Heart left ventricle (tissue), 13 donors: ENCODE measurements at regions not wholly inside any gene's neighbourhood (a gene's known extent, or its start where the extent isn't known, plus 50 kb on each side); places are given as distances from the start of the nearest gene placed in this dataset.

ENCODE experiments used
- POLR2A ChIP-seq, 2 donors: fragments of 450-650 bp; IDR thresholded peaks; one replicate each; pipeline ENCODE4 v1.6.1; 2017; ENCODE audit warnings: antibody characterized with exemption in 2 of 2, mild to moderate bottlenecking in 2 of 2, moderate library complexity in 2 of 2
- TF ChIP-seq, protein P1 (sequence below), 12 donors: fragments of 200-600 bp; sonication (generic) in 4 of 12; IDR thresholded peaks; one replicate each; pipeline versions ENCODE4 v1.5.0 to v1.8.0; 2018 to 2022; ENCODE audit warnings: antibody characterized with exemption in 12 of 12, mild to moderate bottlenecking in 5 of 12
- donor health status: ischemic (EF 13 %, LVEDD 7.1; RV severe dilation, severe dysfunction).
- donor health status: DM: no; HTN: yes; CAD: no.
- donor health status: DM: no; HTN: no; CAD: no.
- donor health status: ischemic (EF 25% LVEDD 6.9; RV normal size, moderate dysfunction).
- donor health status: ischemic (EF 25% LVEDD 5.7; RV mildly dilated, moderate dysfunction).
- donor health status: ischemic (EF 35%, LVEDD 5.7; RV mildly dilated, moderate dysfunction).
- donor health status: nonischemic (EF 11% LVEDD 7.7; RV severe dilation, severe dysfunction).
- donor health status: DM: yes; HTN: yes; CAD: no.
- donor health status: PGD.
- donor health status: ischemic (EF 29% LVEDD 5.4; RV normal size, mild dysfunction).
- donor health status: nonischemic (EF 23%, LVEDD 6.1; RV moderate dilation, normal function).

- TF ChIP-seq, protein P1, sequence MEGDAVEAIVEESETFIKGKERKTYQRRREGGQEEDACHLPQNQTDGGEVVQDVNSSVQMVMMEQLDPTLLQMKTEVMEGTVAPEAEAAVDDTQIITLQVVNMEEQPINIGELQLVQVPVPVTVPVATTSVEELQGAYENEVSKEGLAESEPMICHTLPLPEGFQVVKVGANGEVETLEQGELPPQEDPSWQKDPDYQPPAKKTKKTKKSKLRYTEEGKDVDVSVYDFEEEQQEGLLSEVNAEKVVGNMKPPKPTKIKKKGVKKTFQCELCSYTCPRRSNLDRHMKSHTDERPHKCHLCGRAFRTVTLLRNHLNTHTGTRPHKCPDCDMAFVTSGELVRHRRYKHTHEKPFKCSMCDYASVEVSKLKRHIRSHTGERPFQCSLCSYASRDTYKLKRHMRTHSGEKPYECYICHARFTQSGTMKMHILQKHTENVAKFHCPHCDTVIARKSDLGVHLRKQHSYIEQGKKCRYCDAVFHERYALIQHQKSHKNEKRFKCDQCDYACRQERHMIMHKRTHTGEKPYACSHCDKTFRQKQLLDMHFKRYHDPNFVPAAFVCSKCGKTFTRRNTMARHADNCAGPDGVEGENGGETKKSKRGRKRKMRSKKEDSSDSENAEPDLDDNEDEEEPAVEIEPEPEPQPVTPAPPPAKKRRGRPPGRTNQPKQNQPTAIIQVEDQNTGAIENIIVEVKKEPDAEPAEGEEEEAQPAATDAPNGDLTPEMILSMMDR (IDR thresholded peaks at IDR 0.05): no peak
- TF ChIP-seq POLR2A (IDR thresholded peaks at IDR 0.05): no peak
Measured at GRCh38 chr7:97285348-97285747, 167.8 kb downstream of the SDHAF3 start.
